CD4-positive, alpha-beta T cell treated with Interleukin-10 for 1 hour (primary cell): ENCODE measurements at regions not wholly inside any gene's neighbourhood (a gene's known extent, or its start where the extent isn't known, plus 50 kb on each side); places are given as distances from the start of the nearest gene placed in this dataset.

ENCODE experiments used
- DNase-seq: peaks from one replicate; pipeline ENCODE4 v3.0.0-alpha.2; 2020

DNA sequence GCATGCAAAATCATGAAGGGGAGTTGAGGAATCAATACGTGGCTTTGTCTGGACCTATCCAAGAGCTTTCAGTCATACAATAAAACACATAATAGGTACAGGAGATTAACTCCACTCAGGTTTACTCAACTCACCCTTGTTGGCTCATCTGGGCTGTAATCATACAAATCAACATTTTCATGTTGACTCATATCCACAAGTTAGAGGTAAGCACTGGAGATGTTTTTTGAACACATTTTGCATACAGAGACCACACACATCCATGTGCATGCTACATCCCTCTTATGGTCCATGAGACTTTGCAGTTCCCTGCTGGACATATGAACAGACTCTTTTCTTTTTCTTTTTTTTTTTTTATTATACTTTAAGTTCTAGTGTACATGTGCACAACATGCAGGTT, 336.9 kb upstream of the PIK3C3 start:
- no peak for DNase-seq

- DNase-seq = no peak
These were observed 337.4 kb upstream of the PIK3C3 start for GRCh38 chr18:41617647-41618046.

DNA sequence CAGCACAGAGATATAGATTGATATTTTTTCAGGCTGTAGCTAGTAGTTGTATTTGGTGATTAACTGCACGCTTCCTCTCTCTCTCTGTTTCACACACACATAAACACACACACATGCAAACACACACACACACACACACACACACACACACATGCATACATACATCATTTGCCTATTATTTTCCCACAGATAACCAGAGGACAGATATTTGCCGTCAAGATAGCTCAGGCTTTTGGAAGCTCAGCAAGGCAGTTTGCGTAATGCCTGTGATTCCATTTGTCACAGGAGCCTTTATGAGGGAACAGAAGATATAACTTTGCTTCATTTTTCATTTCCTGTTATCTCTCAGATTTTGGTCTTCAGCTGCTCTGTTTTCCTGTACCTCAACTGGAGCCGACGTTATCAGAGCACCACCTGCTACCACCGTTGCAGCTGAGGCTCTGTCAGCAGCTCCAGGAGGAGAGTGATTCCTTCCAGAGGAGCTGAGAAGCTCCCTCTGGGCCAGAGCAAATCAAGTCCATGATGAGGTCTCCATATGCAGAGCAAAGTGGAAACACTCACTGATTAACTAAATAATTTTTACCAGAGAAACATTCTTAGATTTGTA, 341.9 kb upstream of the PIK3C3 start:
- no peak for DNase-seq

- DNase-seq = no peak
These were observed 350.1 kb upstream of the PIK3C3 start for GRCh38 chr18:41604964-41605363.

DNA sequence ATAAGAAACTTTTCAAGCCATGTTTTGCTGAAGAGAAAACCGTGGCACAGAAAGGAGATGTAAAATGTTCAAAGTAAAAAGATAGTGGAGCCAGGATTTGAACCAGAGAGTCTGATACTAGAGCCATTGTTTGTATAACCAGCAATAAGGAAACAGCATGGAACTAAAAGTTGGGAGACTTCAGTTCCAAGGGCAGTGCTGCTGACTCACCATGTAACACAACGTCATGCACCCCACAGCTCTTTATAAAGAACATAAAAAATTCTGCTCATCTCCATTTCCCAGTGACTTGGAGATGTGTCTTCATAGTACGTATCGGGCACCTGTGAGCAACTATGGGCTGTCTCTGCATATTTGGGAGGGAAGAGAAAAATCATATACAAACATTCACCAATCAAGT, 353.0 kb upstream of the PIK3C3 start:
- no peak for DNase-seq

DNA sequence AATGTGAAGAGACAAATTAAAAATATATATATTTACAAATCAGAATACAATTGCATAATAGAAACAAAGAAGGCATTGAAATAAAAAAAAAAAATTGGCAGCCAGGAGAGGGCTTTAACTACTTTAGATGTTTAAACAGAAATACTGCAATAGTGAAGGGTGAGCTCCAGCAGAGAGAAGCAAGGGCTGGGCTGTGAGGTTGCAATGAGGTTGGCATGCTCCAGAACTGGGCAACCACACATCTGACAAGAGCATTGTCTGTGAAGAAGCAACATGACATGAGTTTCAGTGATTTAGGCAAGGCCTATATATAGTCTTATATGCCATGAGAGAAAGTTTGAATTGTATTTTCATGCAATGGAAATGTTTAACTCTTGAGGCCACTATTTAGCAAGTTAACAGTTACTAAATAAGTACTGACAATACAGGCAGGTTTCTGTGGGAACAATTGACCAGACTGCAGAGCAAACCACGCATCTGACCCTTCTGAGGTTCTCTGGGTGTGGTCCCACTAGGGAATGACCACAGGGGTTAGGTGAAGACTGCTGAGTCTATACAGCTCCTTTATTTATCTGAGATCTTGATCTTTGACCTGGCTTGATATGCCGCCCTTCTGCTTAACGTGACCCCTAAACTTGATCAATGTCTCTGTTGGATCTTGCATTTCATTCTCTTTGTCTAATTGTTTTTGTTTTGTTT, 354.2 kb upstream of the PIK3C3 start:
- no peak for DNase-seq

GRCh38 chr18:41599466-41599865, 355.6 kb upstream of the PIK3C3 start:
- DNase-seq = no peak

DNA sequence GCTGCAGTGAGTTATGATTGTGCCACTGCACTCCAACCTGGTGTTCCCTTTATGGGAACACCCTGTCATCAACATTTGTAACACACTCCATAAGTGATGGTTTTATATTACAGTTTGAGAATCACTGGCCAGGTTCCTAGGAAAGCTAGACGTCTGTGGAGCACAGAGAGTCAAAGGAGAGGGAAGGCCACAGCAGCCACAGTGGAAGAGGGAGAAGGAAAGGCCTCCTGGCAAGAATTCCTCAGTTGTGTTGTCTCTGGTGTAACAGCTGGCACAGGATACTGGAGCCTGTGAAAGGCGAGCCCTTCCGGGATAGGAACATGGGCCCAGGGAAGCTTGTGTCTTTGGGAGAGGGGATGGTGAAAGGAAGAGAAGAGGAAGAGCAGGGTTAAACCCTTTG, 360.5 kb upstream of the PIK3C3 start:
- no peak for DNase-seq

- DNase-seq = no peak
These were observed 361.8 kb upstream of the PIK3C3 start for GRCh38 chr18:41593171-41593675.

- DNase-seq = no peak
These were observed 367.1 kb upstream of the PIK3C3 start for GRCh38 chr18:41587976-41588375.

DNA sequence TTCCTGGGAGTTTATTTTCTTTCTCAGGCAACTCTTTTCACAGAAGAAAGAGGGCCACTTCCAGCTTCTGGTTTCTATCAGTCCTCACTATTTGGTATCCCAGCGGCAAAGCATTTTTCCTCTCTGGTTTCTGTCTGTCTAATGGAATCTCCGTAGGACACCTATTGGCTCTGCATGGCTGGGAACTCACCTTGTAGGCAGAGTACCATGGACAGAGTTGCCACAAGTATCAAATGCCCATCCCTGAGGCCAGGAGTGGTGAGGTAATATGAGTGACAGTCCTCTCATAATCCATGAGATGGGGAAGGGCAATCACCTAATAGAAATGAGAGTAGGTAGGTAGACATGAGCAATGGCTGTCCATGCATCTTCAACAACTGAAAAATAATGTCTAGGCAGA, 369.5 kb upstream of the PIK3C3 start:
- no peak for DNase-seq

- no peak for DNase-seq
These were observed 375.8 kb upstream of the PIK3C3 start for GRCh38 chr18:41579185-41579584.

- no peak for DNase-seq
These were observed 377.5 kb upstream of the PIK3C3 start for GRCh38 chr18:41577529-41577928.

DNA sequence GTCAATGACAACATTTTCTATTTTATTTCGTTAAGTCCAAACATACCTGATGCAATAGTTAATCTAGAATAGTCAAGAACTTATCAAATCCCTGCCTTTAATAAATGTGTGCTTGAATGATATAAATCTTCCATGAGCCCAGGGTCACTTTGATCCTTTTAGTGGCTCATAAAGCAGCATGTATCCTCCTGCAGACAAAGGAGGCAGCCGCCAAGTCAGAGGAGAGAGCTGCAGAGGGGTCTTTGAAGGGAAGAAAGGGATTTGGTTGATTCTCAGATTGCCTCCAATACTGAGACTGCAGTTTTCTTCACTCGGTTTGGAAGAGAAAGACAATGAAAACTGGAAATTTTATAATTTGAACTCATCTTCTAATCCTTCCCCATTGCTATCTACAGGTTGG, 378.4 kb upstream of the PIK3C3 start:
- DNase-seq = no peak

DNA sequence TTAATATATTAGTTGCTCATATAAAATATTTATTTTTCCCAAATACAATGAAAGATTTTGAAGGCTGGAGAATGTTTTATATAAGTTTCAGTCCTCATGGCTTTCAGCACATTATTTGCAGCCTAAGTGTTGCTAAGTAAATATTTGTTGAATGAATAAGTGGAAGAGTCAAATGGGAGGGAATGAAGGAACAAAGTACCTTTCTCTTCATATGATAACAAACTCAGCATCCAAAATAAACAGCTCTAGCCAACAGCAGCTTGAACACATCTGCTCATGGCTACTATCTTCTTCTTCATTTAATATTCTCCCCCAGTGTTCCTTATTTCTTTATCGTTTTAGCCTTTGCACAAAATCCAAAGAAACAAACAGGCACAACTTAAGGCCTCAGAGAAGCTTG, 385.2 kb upstream of the PIK3C3 start:
- DNase-seq = no peak

DNA sequence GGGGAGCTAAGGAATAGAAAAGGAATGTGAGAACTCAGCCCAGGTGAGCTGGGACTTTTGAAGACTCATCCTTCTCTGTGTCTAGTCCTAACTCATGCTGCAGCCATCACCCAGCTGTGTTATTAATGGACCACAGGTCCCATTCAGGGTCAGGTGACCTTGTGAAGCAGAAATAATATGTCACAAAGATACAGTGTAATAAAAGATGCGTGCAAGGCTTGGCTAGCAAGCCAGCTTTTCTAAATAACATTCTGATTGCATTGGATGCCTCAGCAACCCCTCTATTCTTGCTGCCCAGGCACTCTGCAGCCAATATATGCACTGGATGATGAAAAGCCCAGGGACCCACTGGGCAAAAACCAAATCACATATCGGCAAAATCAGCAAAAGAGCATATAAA, 393.1 kb upstream of the PIK3C3 start:
- no peak for DNase-seq

GRCh38 chr18:41558715-41559114, 396.3 kb upstream of the PIK3C3 start:
- no peak for DNase-seq

- DNase-seq = no peak
These were observed 401.3 kb upstream of the PIK3C3 start for GRCh38 chr18:41553716-41554115.

- DNase-seq = no peak
These were observed 406.3 kb upstream of the PIK3C3 start for GRCh38 chr18:41548521-41549260.

DNA sequence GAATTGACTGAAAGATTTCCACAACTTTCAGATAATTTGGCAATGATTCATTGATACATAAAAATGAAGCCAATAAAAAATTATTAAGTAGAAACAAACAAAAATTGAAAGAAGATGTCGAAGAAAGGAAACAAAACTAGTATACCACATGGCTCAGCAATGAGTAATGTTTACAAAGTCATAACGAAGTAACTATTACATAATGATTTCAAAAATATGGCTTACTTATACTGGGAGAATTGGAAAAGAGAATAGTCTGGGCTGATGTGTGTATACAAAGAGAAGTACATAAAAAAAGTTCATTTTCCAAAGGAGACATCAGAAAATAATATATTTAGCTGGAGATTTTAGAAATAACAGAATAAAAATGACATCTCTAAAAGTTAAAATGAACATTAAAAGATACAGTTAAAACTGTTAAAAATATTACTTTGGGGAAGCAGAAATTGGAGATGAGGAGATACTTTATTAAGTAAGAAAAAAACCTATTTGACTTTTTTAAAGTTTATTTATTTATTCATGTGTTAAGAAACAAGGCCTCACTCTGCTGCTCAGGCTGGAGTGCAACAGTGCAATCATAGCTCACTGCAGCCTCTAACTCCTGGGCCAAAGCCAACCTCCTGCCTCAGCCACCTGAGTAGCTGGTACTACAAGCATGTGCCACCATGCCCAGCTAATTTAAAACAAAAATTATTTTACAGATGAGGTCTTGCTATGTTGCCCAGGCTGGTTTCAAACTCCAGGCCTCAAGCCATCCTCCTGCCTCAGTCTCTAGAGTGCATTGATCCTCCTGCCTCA, 409.7 kb upstream of the PIK3C3 start:
- DNase-seq = no peak

- DNase-seq = no peak
These were observed 411.2 kb upstream of the PIK3C3 start for GRCh38 chr18:41543815-41544214.

DNA sequence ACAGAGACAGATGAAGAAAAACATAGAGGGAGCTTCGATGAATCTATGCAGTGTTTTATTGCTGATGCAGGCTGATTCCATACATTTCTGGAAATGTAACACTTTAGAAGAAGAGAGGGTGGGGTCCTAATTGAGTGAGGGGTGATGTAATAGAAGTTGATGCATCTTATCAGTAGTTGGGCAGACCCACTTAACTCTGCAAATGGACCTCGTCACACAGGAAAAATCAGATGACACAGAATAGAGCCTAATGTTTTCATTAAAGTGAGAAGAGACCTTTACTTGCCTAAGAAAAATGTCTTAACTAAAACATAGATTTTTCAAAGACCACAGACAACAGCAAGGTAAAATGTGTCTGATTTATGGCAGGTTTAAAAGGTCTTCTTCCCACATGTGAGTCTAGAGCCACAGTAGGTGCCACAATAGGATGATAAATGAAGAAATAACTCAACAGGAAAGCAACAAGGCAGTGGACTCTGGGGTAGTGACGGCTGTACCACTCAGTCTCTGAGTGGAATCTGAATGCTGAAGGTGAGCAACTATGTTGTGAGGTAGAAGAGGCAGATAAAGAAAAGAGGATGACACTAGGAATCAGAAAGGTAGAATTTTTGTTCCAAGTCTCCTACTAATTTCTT, 414.7 kb upstream of the PIK3C3 start:
- no peak for DNase-seq

DNA sequence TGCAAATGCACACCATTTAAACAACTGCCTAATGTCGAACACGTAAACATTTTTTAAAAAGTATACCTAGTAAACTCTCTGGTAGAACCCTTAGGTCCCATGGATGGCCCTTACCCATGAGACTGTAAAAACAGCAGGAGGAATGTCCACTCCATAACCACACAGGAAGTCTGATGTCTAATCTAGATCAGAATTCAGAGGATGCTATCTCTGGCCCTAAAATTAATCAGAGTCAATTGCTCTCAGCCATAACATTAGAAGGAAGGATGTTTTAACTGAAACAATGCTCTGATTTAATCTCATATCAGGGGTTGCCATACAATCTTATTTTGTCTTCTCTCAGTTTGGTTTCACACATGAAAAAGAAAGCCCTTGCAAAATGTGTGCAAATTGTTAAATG, 416.3 kb upstream of the PIK3C3 start:
- no peak for DNase-seq
